SK-MEL-5 (cell line): ENCODE measurements at regions not wholly inside any gene's neighbourhood (a gene's known extent, or its start where the extent isn't known, plus 50 kb on each side); places are given as distances from the start of the nearest gene placed in this dataset.

ENCODE experiments used
- DNase-seq: peaks from one replicate; pipeline ENCODE4 v3.0.0-alpha.2; 2016; ENCODE audit warnings: low read depth, low spot score
- in situ Hi-C: cut with HindIII; loops from 2 replicates; pipeline ENCODE4 v1.10.0; 2016; ENCODE audit warnings: low sequenced_read_pairs, high pct_unique_total_duplicates, low pct_unique_long_range_greater_than_20kb

GRCh38 chr14:25953532-25954139 is 644.2 kb downstream of the NOVA1 start:
- in situ Hi-C loops: no loop called here
- DNase-seq: no peak

GRCh38 chr14:25945746-25946145 is 652.1 kb downstream of the NOVA1 start:
- DNase-seq: no peak
- in situ Hi-C loops: no loop called here

- DNase-seq: peak; percentile 9
- in situ Hi-C loops: no loop called here
Measured at GRCh38 chr14:25944020-25944419, 653.8 kb downstream of the NOVA1 start.

- in situ Hi-C loops: no loop called here
Measured at GRCh38 chr14:25943329-25943728, 654.5 kb downstream of the NOVA1 start.

GRCh38 chr14:25942090-25942489 is 655.7 kb downstream of the NOVA1 start:
- in situ Hi-C loops: no loop called here
- DNase-seq: no peak

More at GRCh38 chr14:25943329-25943728, 654.5 kb downstream of the NOVA1 start:
- no peak for DNase-seq

GRCh38 chr14:25933731-25934130 is 664.1 kb downstream of the NOVA1 start:
- in situ Hi-C loops: no loop called here
- DNase-seq: peak; percentile 48

GRCh38 chr14:25929881-25930615 is 667.8 kb downstream of the NOVA1 start:
- in situ Hi-C loops: no loop called here
- no peak for DNase-seq

GRCh38 chr14:25911831-25912230 is 686.0 kb downstream of the NOVA1 start:
- in situ Hi-C loops: no loop called here
- no peak for DNase-seq

- in situ Hi-C loops: no loop called here
- DNase-seq: peak; percentile 54
Measured at GRCh38 chr14:25909045-25909747, 688.6 kb downstream of the NOVA1 start.

- in situ Hi-C loops: no loop called here
- no peak for DNase-seq
Measured at GRCh38 chr14:25908277-25909044, 689.4 kb downstream of the NOVA1 start.

GRCh38 chr14:25904446-25904845 is 693.4 kb downstream of the NOVA1 start:
- no peak for DNase-seq
- in situ Hi-C loops: no loop called here

- no peak for DNase-seq
Measured at GRCh38 chr14:25899197-25899596, 698.6 kb downstream of the NOVA1 start.

GRCh38 chr14:25896777-25897176 is 701.1 kb downstream of the NOVA1 start:
- no peak for DNase-seq
- in situ Hi-C loops: no loop called here

More at GRCh38 chr14:25899197-25899596, 698.6 kb downstream of the NOVA1 start:
- in situ Hi-C loops: no loop called here

GRCh38 chr14:25895740-25896139 is 702.1 kb downstream of the NOVA1 start:
- DNase-seq: no peak
- in situ Hi-C loops: no loop called here

GRCh38 chr14:25887251-25887878 is 710.5 kb downstream of the NOVA1 start:
- in situ Hi-C loops: no loop called here
- no peak for DNase-seq

- in situ Hi-C loops: no loop called here
- no peak for DNase-seq
Measured at GRCh38 chr14:25884657-25885056, 713.2 kb downstream of the NOVA1 start.

GRCh38 chr14:25882899-25883298 is 714.9 kb downstream of the NOVA1 start:
- DNase-seq: no peak
- in situ Hi-C loops: no loop called here

- in situ Hi-C loops: no loop called here
Measured at GRCh38 chr14:25875475-25875874, 722.4 kb downstream of the NOVA1 start.

More at GRCh38 chr14:25875475-25875874, 722.4 kb downstream of the NOVA1 start:
- no peak for DNase-seq
